IPS-18c (cell line): ENCODE measurements at regions not wholly inside any gene's neighbourhood (a gene's known extent, or its start where the extent isn't known, plus 50 kb on each side); places are given as distances from the start of the nearest gene placed in this dataset.
"Not testable (repeated sequence)": the region's sequence is repeated elsewhere in the genome, so short reads cannot be mapped to it uniquely, and the experiment has no call there.

Experiments
- H3K4me3 ChIP-seq: 2 replicates; pipeline ENCODE4 v1.7.0; 2013; ENCODE audit warnings: low read depth, mild to moderate bottlenecking, low read length, moderate library complexity; ENCODE audit not compliant: insufficient read depth
- H3K9me3 ChIP-seq: one replicate; pipeline ENCODE4 v1.6.1; 2013; ENCODE audit warnings: mild to moderate bottlenecking, low read length, moderate library complexity; ENCODE audit not compliant: control insufficient read depth, insufficient read depth

DNA sequence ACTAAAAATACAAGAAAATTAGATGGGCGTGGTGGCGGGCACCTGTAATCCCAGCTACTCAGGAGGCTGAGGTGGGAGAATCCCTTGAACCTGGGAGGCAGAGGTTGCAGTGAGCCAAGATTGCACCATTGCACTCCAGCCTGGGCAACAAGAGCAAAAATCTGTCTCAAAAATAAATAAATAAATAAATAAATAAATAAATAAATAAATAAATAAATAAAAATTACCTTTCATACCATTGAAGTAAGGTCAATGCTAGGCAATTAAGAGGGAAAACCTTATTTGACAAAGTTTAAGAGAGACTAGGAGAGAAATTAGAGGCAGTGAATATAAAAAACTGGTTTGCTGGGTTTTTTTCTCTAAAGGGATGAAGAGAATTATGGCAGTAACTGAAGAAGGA, 781.1 kb upstream of the GBE1 start:
- not testable (repeated sequence) for H3K4me3 ChIP-seq, H3K9me3 ChIP-seq

DNA sequence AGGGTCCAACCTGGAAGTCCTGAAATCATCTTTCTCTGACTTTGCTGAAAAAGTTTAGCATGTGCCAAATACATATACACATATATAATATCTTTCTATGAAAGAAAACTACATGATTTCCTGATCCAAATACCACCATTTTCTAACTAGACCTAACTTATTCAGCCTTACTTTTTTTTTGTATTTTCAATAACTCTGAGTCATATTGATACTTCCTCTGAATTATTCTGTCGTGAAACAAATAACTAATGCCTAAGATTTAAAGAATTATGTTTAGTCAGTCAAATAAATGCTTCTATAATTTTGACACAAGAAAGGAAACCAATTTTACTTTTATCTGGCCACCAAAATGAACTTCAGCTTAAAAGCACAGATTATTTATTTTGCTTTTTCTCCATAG, 760.2 kb upstream of the GBE1 start:
- Histone ChIP-seq H3K4me3 (no peak overlapping the region), H3K9me3 (no peaks in the 10 kb centered on the region)

DNA sequence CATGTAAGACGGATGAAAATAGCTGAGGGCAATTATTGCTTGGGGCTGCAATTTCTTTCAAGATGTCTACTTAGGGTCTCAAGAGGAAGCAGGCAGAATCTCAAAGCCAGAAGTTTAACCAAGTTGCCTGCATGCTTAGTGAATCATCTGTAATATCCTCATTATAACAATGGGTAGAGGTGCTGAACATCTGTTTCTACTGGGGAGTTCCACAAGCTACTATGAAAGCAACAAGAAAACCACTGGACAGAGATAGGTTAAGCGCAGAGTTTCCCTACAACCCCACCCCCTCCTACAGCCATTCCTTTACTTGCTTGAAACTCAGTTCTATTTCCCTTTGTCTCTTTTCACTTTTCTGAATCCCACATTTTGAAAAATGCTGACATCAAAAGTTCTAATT, 759.4 kb upstream of the GBE1 start:
- Histone ChIP-seq H3K9me3 (no peaks in the 10 kb centered on the region), H3K4me3 (no peak overlapping the region)

DNA sequence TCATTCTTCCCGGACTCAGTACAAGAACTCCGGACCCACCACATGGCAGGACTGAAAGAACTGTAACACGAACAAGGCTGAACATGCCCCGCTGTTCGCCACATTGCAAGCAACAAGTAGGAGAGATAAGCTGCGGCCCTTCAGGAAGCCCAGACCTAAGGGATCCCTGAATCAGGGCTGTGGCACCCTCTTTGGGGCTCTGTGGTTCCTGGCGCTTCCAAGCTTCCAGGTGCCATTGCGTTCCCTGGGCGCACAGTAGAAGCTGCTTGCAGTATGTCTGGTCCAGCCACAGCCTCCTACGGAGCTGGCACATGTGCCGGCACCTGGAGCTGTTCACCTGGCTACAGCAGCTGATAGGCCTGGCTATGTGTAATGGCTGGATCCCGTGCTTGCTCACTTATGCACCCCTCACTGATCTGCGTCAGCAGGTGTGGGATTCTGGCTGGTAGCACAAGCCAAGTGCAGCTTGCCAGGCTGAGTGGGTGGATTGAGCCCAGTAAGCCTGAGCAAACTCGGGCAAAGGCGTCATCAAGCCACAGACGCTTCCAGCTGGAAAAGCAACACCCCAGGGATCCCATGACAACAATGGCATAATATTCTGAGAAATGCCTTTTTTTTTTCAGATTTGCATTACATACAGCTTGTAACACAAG, 748.6 kb upstream of the GBE1 start:
- H3K9me3 ChIP-seq = peaks cover 2% of the 10 kb centered on the region
- no peak overlapping the region for H3K4me3 ChIP-seq

DNA sequence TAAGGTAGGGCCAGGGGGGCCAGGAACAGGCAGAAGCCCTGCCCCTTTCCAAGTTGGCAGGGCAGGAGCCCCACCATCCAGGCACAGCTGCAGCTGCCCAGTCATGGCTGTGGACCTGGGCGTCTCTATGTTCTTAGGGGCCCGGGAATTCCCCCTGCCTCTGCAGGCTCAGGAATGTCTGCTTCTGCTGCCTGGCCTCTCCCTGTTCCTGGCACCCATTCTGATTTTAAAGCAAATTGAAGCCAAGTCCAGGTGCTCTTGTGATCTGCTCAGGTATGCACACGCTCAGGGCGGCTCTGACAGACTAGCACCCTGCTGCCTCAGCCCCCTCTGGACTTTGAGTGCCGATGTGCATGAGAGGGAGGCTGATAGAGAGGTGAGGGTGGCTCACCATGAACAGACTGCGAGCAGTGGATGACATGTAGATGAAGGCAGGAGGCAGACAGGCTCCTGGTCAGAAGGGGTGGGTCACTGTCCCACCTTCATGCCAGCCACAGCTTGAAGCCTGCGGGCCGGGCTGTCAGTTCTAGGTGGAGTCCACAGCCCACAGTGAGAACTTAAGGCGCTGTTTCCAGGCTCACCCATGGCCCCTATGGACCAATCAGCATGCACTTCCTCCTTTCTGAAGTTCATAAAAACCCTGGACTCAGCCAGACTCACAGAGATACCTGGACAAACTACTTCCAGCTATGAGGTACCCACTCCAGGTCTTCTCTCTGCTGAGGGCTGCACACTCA, 747.8 kb upstream of the GBE1 start:
- no peak overlapping the region for H3K4me3 ChIP-seq
- H3K9me3 ChIP-seq = peaks cover 2% of the 10 kb centered on the region

DNA sequence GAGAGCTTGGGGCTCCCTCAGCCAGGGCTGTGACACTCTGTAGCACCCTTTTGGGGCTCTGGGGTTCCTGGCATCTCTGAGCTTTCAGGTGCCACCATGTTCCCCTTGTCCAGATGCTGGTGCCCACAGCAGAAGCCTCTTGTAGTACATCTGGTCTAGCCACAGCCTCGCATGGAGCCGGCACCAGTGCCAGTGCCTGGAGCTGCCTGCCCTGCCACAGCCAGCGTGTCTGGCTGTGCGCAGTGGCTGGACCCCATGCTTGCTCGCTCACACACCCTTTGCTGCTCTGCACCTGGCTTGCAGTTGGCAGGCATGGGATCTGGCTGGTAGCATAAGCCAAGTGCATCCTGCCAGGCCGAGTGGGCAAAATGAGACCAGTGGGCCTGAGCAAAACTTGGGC, 744.8 kb upstream of the GBE1 start:
- Histone ChIP-seq H3K9me3 (peaks cover 2% of the 10 kb centered on the region), H3K4me3 (no peak overlapping the region)

DNA sequence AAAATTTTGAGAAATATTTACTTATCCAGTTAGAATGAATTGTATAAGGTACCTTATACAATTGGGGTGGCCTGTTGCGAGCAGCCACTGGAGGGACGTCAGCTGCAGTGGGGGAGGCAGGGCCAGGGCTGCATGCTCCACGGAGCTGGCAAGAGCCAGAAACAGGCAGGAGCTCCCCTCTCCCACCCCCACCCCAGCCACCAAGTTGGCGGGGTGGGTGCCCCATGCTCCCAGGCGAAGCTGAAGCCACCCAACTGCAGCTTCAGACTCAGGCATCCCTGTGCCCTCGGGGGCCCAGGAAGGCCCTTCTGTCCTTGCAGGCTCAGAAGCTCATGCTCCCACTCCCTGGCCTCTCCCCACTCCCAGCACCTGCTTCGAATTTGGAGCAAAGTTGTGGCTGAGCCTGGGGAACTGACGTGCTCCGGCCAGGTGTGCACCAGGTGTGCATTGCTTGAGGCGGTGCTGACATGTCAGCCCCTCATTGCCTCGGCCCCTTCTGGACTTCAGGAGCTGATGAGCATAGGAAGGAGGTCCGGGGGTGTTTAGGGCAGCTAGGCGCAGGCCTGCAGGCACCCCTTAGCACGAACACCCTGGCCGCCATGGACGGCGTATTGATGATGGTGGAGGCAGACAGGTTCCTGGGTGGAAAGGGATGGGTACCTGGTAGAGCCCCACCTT, 743.8 kb upstream of the GBE1 start:
- peaks cover 2% of the 10 kb centered on the region for H3K9me3 ChIP-seq
- H3K4me3 ChIP-seq = no peak overlapping the region

DNA sequence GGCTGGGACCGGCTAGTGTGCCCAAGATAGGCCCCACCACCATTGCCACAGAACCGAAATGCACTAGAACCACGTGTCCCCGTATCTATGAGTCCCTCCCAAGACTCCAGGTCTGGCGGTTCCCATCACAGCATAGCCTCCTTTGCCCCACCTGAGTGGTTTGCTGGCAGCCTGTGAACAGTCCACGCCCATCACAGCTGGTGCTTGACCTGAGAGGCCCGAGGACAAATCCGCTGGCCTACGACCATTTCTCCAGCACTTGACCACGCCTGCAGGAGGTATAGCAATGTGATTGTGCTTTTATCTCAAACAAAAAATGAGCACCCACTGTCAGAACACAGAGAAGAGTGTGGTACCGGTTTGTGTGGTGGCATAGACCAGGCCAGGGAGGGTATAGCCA, 736.7 kb upstream of the GBE1 start:
- H3K9me3 ChIP-seq = no peaks in the 10 kb centered on the region
- H3K4me3 ChIP-seq = no peak overlapping the region

DNA sequence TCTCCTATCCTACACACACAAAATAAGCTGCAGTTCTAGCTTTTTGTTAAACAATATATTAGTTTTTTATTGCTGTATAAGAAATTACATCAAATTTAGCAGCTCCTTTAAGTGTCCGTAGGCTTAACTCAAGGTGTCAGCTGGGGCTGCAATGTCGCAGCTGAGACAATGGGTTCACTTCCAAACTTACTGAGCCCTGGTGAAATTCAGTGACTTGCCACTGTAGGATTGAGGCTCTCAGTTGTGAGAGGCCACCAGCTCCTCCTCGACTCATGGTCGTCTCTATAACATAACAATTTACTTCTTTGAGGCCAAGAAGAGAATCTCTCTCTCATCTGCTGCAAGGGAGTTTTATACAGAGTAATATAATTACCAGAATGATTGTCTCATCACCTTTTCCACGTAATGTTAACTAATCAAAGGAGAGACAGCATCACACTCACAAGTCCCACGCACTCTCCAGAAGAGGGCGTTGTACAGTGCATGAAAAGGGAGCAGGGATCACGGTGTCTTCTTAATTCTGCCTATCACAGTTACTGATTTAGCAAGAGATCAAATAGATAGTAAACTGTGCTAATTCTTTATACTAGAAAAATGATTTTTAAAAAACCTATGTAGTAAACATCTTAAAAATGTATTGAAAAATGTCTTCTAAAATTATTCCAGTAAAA, 735.6 kb upstream of the GBE1 start:
- Histone ChIP-seq H3K4me3 (no peak overlapping the region), H3K9me3 (no peaks in the 10 kb centered on the region)

DNA sequence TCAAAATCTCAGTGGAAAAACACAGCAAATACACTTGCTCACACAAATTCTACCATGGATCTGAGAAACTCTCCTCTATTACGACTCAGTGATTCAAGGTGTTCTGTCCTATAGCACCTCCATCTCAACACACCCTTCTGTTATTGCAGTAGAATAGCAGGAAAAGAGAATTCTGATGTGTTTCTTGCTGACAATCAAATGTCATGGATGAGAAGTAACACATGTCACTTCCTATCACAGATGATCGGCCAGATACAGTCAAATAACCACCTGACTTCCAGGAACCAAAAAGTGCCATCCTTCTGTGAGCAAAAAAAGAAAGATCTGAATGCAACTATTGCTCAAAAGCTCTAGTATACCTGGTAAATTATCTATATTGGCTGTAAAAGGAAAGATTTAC, 734.2 kb upstream of the GBE1 start:
- H3K9me3 ChIP-seq = no peaks in the 10 kb centered on the region
- no peak overlapping the region for H3K4me3 ChIP-seq

DNA sequence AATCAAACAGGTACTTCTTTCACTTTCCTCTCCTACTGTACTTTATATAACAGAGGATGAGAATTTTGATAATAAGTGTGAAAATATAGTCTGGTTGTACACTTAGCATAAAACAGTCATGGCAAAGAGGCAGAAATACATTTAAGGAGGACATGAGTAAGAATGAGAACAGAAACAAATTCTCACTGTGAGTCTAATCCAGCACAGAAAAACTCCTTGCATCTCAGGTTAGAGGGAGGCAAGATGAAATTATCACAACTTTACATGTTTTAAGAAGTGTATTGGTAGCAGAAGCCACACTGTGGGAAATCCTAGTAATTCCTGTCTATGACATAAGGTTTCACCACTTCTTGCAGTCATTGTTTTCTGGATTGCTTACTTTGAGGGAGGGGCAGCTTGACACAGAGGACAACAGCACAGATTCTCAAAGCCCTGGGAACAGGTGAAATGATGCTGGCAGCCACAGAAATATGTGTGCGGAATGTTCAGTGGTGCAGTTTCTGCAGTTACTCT, 733.6 kb upstream of the GBE1 start:
- Histone ChIP-seq H3K4me3 (no peak overlapping the region), H3K9me3 (no peaks in the 10 kb centered on the region)

DNA sequence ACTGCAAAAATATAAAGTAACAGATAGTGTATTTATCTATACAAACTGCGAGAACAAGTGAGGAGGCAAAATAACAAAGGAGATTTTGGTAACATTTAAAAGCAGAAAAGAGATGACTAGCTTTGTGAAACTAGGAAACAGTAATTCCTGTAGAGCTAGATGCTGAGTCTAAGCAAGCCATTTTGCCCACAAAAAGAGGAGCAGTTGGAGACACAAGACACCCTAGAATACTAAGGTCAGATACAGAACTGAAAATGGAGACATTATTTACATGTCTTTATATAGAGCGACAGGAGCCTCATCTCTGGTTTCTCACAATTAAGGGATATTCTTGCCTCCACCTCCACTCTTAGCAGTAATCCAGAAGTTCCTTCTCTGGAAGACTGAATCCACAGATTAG, 732.4 kb upstream of the GBE1 start:
- H3K9me3 ChIP-seq = no peaks in the 10 kb centered on the region
- H3K4me3 ChIP-seq = no peak overlapping the region

DNA sequence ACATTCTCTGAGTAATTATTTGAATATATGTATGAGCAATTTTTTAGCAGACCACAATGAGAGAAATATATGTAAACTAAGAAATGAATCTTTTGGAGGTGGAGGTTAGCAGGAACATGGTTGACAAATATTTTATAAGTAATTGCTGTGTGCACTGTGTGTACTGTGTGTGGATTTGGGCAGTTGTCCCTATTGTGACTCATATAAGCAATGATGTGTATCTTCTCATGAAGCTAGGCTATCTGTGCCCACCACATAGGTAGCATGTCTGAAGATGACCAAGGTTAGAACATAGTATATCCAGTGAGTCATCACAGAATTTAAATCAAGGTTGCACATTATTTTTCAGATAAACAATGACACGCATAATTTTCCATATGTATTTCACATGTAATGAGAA, 713.9 kb upstream of the GBE1 start:
- no peak overlapping the region for H3K4me3 ChIP-seq
- peaks cover 3% of the 10 kb centered on the region for H3K9me3 ChIP-seq

DNA sequence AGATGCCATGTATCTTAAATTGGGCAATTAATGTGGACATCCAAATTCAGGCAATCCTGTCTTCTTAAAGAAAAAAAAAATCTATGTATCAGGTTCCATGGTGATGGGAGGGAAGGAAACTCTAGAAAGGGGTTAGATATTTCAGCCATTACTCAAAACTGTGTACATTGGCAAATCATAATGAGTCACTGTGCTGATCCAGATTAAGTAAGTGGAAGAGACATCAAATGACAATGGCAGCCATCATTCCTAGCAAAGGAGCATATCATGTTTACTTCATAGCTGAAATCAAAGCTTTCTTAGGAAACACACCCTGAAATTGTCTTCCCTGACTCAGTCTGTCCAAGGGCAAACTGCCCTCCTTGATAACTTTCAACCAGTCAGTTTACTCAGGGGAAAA, 713.3 kb upstream of the GBE1 start:
- Histone ChIP-seq H3K9me3 (peaks cover 3% of the 10 kb centered on the region), H3K4me3 (no peak overlapping the region)

DNA sequence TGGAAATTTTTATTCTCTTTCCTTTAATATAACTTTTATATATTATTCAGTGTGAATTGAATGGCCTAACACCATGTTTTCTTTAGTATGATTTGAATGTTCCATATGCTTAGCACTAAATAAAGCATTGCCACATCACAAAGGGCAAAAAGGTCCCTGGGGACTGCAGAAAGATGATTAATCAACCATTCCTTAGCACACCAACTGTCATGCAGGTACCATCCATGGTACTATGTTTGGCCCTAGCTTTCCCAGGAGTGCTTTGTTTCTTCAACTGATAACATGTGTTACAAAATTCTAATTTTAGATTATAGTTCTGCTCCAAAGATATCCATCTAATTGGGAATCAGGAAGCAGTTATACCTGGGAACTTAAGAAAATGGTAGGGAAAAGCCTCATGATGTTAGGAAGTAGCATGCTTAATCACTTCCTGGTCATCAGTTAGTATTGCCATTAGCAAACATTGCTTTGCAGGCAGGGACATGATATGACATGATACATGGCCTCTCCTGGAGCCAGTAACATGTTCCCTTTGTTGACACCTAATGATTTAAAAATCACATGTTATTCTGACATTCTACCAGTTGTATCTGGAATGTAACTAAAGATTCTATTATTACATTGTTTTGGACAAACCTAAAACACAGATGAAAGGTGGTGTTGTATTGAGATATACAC, 712.6 kb upstream of the GBE1 start:
- H3K9me3 ChIP-seq = peaks cover 3% of the 10 kb centered on the region
- no peak overlapping the region for H3K4me3 ChIP-seq

DNA sequence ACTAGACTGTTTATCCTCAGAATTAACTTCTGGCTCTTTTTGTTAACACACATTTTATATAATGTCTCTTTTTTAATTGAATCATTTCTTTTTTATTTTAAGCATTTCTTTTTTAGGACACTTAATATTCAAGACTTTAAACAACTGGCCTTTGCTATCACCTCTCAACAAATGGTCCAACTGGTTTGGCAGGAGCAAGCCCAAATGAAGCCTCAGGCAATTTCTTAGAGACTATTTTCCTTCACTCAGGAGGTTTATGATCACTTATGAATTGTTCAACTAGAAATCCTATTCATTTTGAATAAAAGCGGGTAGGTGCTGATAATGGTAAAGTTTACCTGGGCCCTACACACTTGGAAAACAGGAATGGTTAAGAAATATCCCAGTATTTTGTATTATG, 705.6 kb upstream of the GBE1 start:
- H3K9me3 ChIP-seq = no peaks in the 10 kb centered on the region
- H3K4me3 ChIP-seq = no peak overlapping the region

DNA sequence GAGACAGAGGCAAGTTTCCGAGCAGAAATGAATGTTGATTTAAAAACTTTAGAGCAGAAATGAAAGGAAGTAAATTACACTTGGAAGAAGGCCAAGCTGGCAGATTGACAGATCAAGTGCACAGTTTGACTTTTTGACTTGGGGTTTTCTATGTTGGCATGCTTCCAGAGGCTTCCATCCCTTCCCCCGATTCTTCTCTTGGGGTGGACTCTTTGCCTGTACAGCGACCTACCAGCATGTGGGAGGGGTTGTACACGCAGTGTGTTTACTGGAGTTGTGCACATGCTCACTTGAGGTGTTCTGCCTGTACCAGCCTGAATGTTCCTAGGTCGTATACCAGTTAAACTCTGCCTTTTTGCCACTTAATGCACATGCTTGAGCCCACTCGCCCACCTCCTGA, 701.5 kb upstream of the GBE1 start:
- no peaks in the 10 kb centered on the region for H3K9me3 ChIP-seq
- H3K4me3 ChIP-seq = no peak overlapping the region
